ENCODE measurements at regions not wholly inside any gene's neighbourhood (a gene's known extent, or its start where the extent isn't known, plus 50 kb on each side); places are given as distances from the start of the nearest gene placed in this dataset.

GRCh38 chr9:81861644-81862043 is 66.6 kb upstream of the SPATA31D4 start (continued):
- no peak for TF ChIP-seq HSF1 (IDR thresholded peaks at IDR 0.05; ENCODE audit: low read depth, low read length)
- no peak for TF ChIP-seq SUZ12 (IDR thresholded peaks at IDR 0.05; ENCODE audit: unreplicated experiment)
- TF ChIP-seq MTA3 (IDR thresholded peaks at IDR 0.05; ENCODE audit: borderline replicate concordance, low read length), result no peak
- no peak for TF ChIP-seq NFYB (IDR thresholded peaks at IDR 0.05; ENCODE audit: insufficient read depth, low read depth, low read length)
- no peak for TF ChIP-seq NKRF (conservative IDR thresholded peaks at IDR 0.05)
- no peak for TF ChIP-seq ZNF384 (IDR thresholded peaks at IDR 0.05; ENCODE audit: borderline replicate concordance, low read depth, low read length)
- no peak for TF ChIP-seq HDGF (IDR thresholded peaks at IDR 0.05)

GRCh38 chr9:81868145-81868544 is 60.1 kb upstream of the SPATA31D4 start:
- Histone ChIP-seq H3K4me2 (ENCODE audit: control insufficient read depth, insufficient read depth) (no peak overlapping the region), H3K9me3 (replicated peaks; ENCODE audit: control insufficient read depth, insufficient read depth, low read length) (no peaks in the 10 kb centered on the region), H3K4me1 (ENCODE audit: control insufficient read depth, insufficient read depth, low read length) (no peaks in the 10 kb centered on the region), H3K27ac (ENCODE audit: control insufficient read depth, insufficient read depth) (no peak overlapping the region), H3K9ac (ENCODE audit: control insufficient read depth, insufficient read depth, low read length) (no peak overlapping the region), H3K27me3 (replicated peaks in 1 of 2; ENCODE audit: control insufficient read depth in 2 of 2, insufficient read depth in 2 of 2, low read length in 1 of 2) (no peaks in the 10 kb centered on the region), H3K36me3 (ENCODE audit: control insufficient read depth in 2 of 2, insufficient read depth in 2 of 2, low read length in 1 of 2) (no peaks in the 10 kb centered on the region), H4K20me1 (ENCODE audit: control insufficient read depth, insufficient read depth) (no peaks in the 10 kb centered on the region), H2AFZ (ENCODE audit: control insufficient read depth, low read depth, low read length) (no peak overlapping the region), H3K4me3 (no peak overlapping the region), H3K79me2 (ENCODE audit: control insufficient read depth, insufficient read depth, low read length) (no peaks in the 10 kb centered on the region)
- FAIRE-seq (no peak), DNase-seq (ENCODE audit: low read depth, low spot score) (no peak), ATAC-seq (no peak)
- no peak for TF ChIP-seq ZNF384 (IDR thresholded peaks at IDR 0.05; ENCODE audit: borderline replicate concordance, low read depth, low read length)
- TF ChIP-seq EZH2 (IDR thresholded peaks at IDR 0.05; ENCODE audit: borderline replicate concordance, control insufficient read depth, low read depth, low read length), result no peak
- ChIA-PET RAD21 (ENCODE audit: unreplicated experiment) (no interaction called here), POLR2A (no interaction called here), SMC1A (ENCODE audit: uncharacterized antibody, unreplicated experiment) (no interaction called here), CTCF (no interaction called here)
- intact Hi-C loops (cut with micrococcal nuclease; ENCODE audit: unreplicated experiment) (no loop called here), in situ Hi-C loops (cut with MboI) (no loop called here)
- no TSS peak for BruUV-seq (replicated peaks)
- 19% methylated on average over 3 of the region's 3 CpGs for WGBS (ENCODE audit: insufficient coverage, insufficient replicate concordance, low lambda C conversion rate, missing lambda C conversion rate)
